CD4-positive, CD25-positive, alpha-beta regulatory T cell (primary cell): ENCODE measurements at regions not wholly inside any gene's neighbourhood (a gene's known extent, or its start where the extent isn't known, plus 50 kb on each side); places are given as distances from the start of the nearest gene placed in this dataset.
"Not testable (repeated sequence)": the region's sequence is repeated elsewhere in the genome, so short reads cannot be mapped to it uniquely, and the experiment has no call there.

Experiments
- ATAC-seq, 2 donors: fragments of 150-1000 bp; cut with Tn5 transposase; one replicate each; pipeline ENCODE4 v1.10.0; 2021; ENCODE audit warnings: low read depth in 2 of 2, moderate number of reproducible peaks in 2 of 2, moderate library complexity in 1 of 2
- DNase-seq, 3 donors: peaks; one replicate each; pipeline versions ENCODE4 v3.0.0 to v3.0.0-alpha.2; 2012 to 2022; ENCODE audit warnings: mixed read lengths in 1 of 3
- H3K27ac ChIP-seq: one replicate; pipeline ENCODE4 v1.7.0; 2013; ENCODE audit warnings: mild to moderate bottlenecking, low read length; ENCODE audit not compliant: insufficient read depth, poor library complexity, severe bottlenecking
- H3K27me3 ChIP-seq: one replicate; pipeline ENCODE4 v1.7.0; 2013; ENCODE audit warnings: low read length; ENCODE audit not compliant: control insufficient read depth, insufficient read depth
- H3K36me3 ChIP-seq: one replicate; pipeline ENCODE4 v1.7.0; 2013; ENCODE audit warnings: mild to moderate bottlenecking, low read length, moderate library complexity; ENCODE audit not compliant: control insufficient read depth, insufficient read depth
- H3K4me1 ChIP-seq: 2 replicates; pipeline ENCODE4 v1.7.0; 2013; ENCODE audit warnings: mild to moderate bottlenecking, low read length; ENCODE audit not compliant: insufficient read depth, control insufficient read depth, poor library complexity, severe bottlenecking
- H3K4me3 ChIP-seq: one replicate; pipeline ENCODE4 v1.7.0; 2013; ENCODE audit warnings: low read depth, mild to moderate bottlenecking, low read length, moderate library complexity
- H3K9me3 ChIP-seq, 2 experiments: 1 replicate in 1 of 2; 2 replicates in 1 of 2; pipeline ENCODE4 v1.7.0; 2013; ENCODE audit warnings: low read length in 2 of 2, mild to moderate bottlenecking in 1 of 2, moderate library complexity in 1 of 2; ENCODE audit not compliant: control insufficient read depth in 2 of 2
- H3K27ac Mint-ChIP-seq, 3 donors: one replicate each; pipeline ENCODE4 v1.8.0; 2020 to 2022; ENCODE audit warnings: mild to moderate bottlenecking in 3 of 3, mixed read lengths in 3 of 3, moderate library complexity in 2 of 3
- H3K27me3 Mint-ChIP-seq: one replicate; pipeline ENCODE4 v1.8.0; 2022; ENCODE audit warnings: mild to moderate bottlenecking, mixed read lengths
- H3K36me3 Mint-ChIP-seq: one replicate; pipeline ENCODE4 v1.8.0; 2020; ENCODE audit warnings: mixed read lengths
- H3K4me1 Mint-ChIP-seq, 4 donors: one replicate each; pipeline ENCODE4 v1.8.0; 2020 to 2022; ENCODE audit warnings: mixed read lengths in 4 of 4, mild to moderate bottlenecking in 1 of 4
- H3K4me3 Mint-ChIP-seq, 4 donors: one replicate each; pipeline ENCODE4 v1.8.0; 2020 to 2022; ENCODE audit warnings: mild to moderate bottlenecking in 4 of 4, mixed read lengths in 4 of 4, moderate library complexity in 3 of 4
- H3K9me3 Mint-ChIP-seq, 7 donors: one replicate each; pipeline ENCODE4 v1.8.0; 2020 to 2022; ENCODE audit warnings: mixed read lengths in 7 of 7, mild to moderate bottlenecking in 3 of 7, moderate library complexity in 2 of 7

GRCh38 chr7:16944936-16945335, 63.2 kb upstream of the AGR3 start:
- Histone ChIP-seq H3K4me3 (no peak overlapping the region), H3K27ac (no peak overlapping the region), H3K27me3 (no peaks in the 10 kb centered on the region), H3K4me1 (no peaks in the 10 kb centered on the region), H3K9me3 (peaks cover 4 to 12% of the 10 kb centered on the region in 2 experiments), H3K36me3 (no peaks in the 10 kb centered on the region)
- no peak overlapping the region for H3K4me3 Mint-ChIP-seq
- no peak for ATAC-seq
- peaks cover 0 to 28% (median 6%) of the 10 kb centered on the region in 7 donors for H3K9me3 Mint-ChIP-seq
- no peak overlapping the region for H3K27ac Mint-ChIP-seq
- no peak for DNase-seq
- H3K27me3 Mint-ChIP-seq: peaks cover 9% of the 10 kb centered on the region
- H3K4me1 Mint-ChIP-seq: peaks cover 0 to 4% (median 0%) of the 10 kb centered on the region in 4 donors
- no peaks in the 10 kb centered on the region for H3K36me3 Mint-ChIP-seq

DNA sequence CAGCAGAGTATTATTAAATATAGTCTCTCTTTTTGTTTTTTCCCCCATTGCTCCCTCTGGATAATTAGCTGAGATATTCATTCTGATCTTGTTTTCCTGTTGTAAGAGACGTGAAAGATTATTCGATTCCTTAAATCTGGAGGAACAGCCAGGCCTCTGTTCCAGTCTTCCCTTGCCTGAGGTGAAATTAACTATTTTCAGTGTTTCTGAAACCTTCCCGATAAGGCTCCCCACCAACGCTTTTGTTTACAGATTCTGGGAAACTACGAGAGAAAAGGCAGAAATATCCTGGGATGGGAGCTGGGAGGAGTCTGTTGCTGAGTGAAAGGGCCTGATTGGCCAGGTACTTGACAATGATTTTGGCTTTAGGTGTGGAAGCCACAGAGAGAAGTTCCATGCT, 63.6 kb upstream of the AGR3 start:
- no peaks in the 10 kb centered on the region for H3K4me1 Mint-ChIP-seq
- Histone ChIP-seq H3K27ac (no peak overlapping the region), H3K9me3 (peaks cover 4 to 12% of the 10 kb centered on the region in 2 experiments), H3K27me3 (no peaks in the 10 kb centered on the region), H3K4me3 (no peak overlapping the region), H3K36me3 (no peaks in the 10 kb centered on the region), H3K4me1 (no peaks in the 10 kb centered on the region)
- DNase-seq (no peak), ATAC-seq (no peak)
- H3K27me3 Mint-ChIP-seq: peaks cover 9% of the 10 kb centered on the region
- no peak overlapping the region for H3K4me3 Mint-ChIP-seq
- H3K27ac Mint-ChIP-seq: no peak overlapping the region
- peaks cover 0 to 28% (median 6%) of the 10 kb centered on the region in 7 donors for H3K9me3 Mint-ChIP-seq
- H3K36me3 Mint-ChIP-seq: no peaks in the 10 kb centered on the region

GRCh38 chr7:16948110-16948509, 66.3 kb upstream of the AGR3 start:
- H3K27me3 Mint-ChIP-seq, H3K4me3 ChIP-seq, H3K27ac ChIP-seq, H3K36me3 Mint-ChIP-seq, H3K27ac Mint-ChIP-seq, H3K4me1 Mint-ChIP-seq, ATAC-seq, H3K4me3 Mint-ChIP-seq, H3K4me1 ChIP-seq, DNase-seq, H3K36me3 ChIP-seq, H3K27me3 ChIP-seq: not testable (repeated sequence)
- H3K9me3 Mint-ChIP-seq: peaks cover 0 to 28% (median 6%) of the 10 kb centered on the region in 7 donors
- peaks cover 4 to 12% of the 10 kb centered on the region in 2 experiments for H3K9me3 ChIP-seq

- ATAC-seq (no peak), DNase-seq (no peak)
- Mint-ChIP-seq H3K9me3 (peaks cover 0 to 25% (median 4%) of the 10 kb centered on the region in 7 donors), H3K4me1 (no peaks in the 10 kb centered on the region), H3K36me3 (no peaks in the 10 kb centered on the region), H3K27me3 (peaks cover 10% of the 10 kb centered on the region), H3K27ac (no peak overlapping the region), H3K4me3 (no peak overlapping the region)
- Histone ChIP-seq H3K9me3 (peaks cover 4 to 12% of the 10 kb centered on the region in 2 experiments), H3K4me3 (no peak overlapping the region), H3K4me1 (no peaks in the 10 kb centered on the region), H3K27ac (no peak overlapping the region), H3K36me3 (no peaks in the 10 kb centered on the region), H3K27me3 (peaks cover 4% of the 10 kb centered on the region)
These were observed 69.8 kb upstream of the AGR3 start for GRCh38 chr7:16951483-16952080.

DNA sequence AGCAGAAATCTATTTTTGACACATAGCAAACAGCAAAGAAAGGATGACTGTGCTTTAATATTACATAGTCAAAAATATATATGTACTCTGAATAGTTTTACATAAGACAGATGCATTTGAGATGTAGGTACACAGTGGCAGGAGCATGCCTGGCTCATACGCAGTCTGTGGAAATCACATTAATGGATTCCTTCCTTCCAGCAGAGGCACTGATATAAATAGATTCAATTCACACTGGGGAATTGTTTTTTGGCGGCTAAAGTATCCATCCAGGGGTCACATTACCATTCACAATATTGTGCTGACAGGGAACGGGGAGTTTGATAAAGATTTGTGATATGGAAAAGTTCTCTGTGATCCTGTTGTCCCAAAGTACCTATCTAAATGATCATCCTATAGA, 72.5 kb upstream of the AGR3 start:
- H3K4me1 Mint-ChIP-seq: no peaks in the 10 kb centered on the region
- peak overlapping the region in 1 of 3 donors; percentile 68 for H3K27ac Mint-ChIP-seq
- H3K27ac ChIP-seq: no peak overlapping the region

DNA sequence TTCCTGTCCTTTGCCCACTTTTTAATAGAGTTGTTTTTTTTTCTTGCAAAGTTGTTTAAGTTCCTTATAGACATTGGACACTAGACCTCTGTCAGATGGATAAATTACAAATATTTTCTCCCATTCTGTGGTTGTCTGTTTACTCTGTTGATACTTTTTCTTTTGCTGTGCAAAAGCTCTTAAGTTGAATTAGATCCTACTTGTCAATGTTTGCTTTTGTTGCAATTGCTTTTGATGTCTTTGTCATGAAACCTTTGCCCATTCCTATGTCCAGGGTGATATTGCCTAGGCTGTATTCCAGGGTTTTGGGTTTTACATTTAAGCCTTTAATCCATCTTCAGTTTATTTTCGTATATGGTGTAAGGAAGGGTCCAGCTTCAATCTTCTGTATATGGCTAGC, 76.9 kb upstream of the AGR3 start:
- Histone ChIP-seq H3K4me1 (no peaks in the 10 kb centered on the region), H3K4me3 (no peak overlapping the region), H3K27ac (no peak overlapping the region), H3K9me3 (no peaks in the 10 kb centered on the region), H3K27me3 (peaks cover 4% of the 10 kb centered on the region), H3K36me3 (no peaks in the 10 kb centered on the region)
- Mint-ChIP-seq H3K4me1 (no peaks in the 10 kb centered on the region), H3K9me3 (peaks cover 0 to 6% (median 3%) of the 10 kb centered on the region in 7 donors), H3K27ac (peak overlapping the region in 1 of 3 donors; percentile 6), H3K27me3 (peaks cover 5% of the 10 kb centered on the region), H3K36me3 (no peaks in the 10 kb centered on the region), H3K4me3 (no peak overlapping the region)
- DNase-seq: no peak
- no peak for ATAC-seq

More for the DNA sequence above, 72.5 kb upstream of the AGR3 start:
- Mint-ChIP-seq H3K9me3 (peaks cover 0 to 6% (median 3%) of the 10 kb centered on the region in 7 donors), H3K4me3 (no peak overlapping the region), H3K27me3 (peaks cover 5% of the 10 kb centered on the region), H3K36me3 (no peaks in the 10 kb centered on the region)
- DNase-seq (no peak), ATAC-seq (no peak)
- Histone ChIP-seq H3K27me3 (peaks cover 4% of the 10 kb centered on the region), H3K4me1 (no peaks in the 10 kb centered on the region), H3K4me3 (no peak overlapping the region), H3K36me3 (no peaks in the 10 kb centered on the region), H3K9me3 (no peaks in the 10 kb centered on the region)

GRCh38 chr7:16960337-16960965, 78.7 kb upstream of the AGR3 start:
- H3K4me3 ChIP-seq: no peak overlapping the region
- H3K9me3 Mint-ChIP-seq: peaks cover 0 to 6% (median 3%) of the 10 kb centered on the region in 7 donors
- no peaks in the 10 kb centered on the region for H3K27me3 ChIP-seq
- H3K36me3 ChIP-seq: no peaks in the 10 kb centered on the region
- H3K27ac Mint-ChIP-seq: no peak overlapping the region
- H3K27ac ChIP-seq: no peak overlapping the region
- no peak for ATAC-seq
- peaks cover 0 to 2% (median 0%) of the 10 kb centered on the region in 4 donors for H3K4me1 Mint-ChIP-seq
- peaks cover 5% of the 10 kb centered on the region for H3K27me3 Mint-ChIP-seq
- H3K36me3 Mint-ChIP-seq: no peaks in the 10 kb centered on the region
- no peaks in the 10 kb centered on the region for H3K9me3 ChIP-seq
- DNase-seq: no peak
- H3K4me3 Mint-ChIP-seq: no peak overlapping the region
- no peaks in the 10 kb centered on the region for H3K4me1 ChIP-seq

- no peaks in the 10 kb centered on the region for H3K36me3 ChIP-seq
- no peak overlapping the region for H3K4me3 ChIP-seq
- no peaks in the 10 kb centered on the region for H3K4me1 ChIP-seq
- Mint-ChIP-seq H3K27me3 (no peaks in the 10 kb centered on the region), H3K36me3 (no peaks in the 10 kb centered on the region), H3K27ac (no peak overlapping the region), H3K4me1 (peaks cover 0 to 2% (median 0%) of the 10 kb centered on the region in 4 donors), H3K9me3 (peaks cover 0 to 6% (median 3%) of the 10 kb centered on the region in 7 donors), H3K4me3 (no peak overlapping the region)
- no peak for DNase-seq
- H3K27me3 ChIP-seq: no peaks in the 10 kb centered on the region
- ATAC-seq: no peak
- no peaks in the 10 kb centered on the region for H3K9me3 ChIP-seq
- no peak overlapping the region for H3K27ac ChIP-seq
These were observed 79.9 kb upstream of the AGR3 start for GRCh38 chr7:16961641-16962040.
